K562 (cell line): ENCODE measurements at regions not wholly inside any gene's neighbourhood (a gene's known extent, or its start where the extent isn't known, plus 50 kb on each side); places are given as distances from the start of the nearest gene placed in this dataset.
"Not testable (repeated sequence)": the region's sequence is repeated elsewhere in the genome, so short reads cannot be mapped to it uniquely, and the experiment has no call there.

Source experiments
- ESRRA ChIP-seq: fragments of 450-650 bp; IDR thresholded peaks from 2 replicates; pipeline ENCODE4 v1.6.1; 2014; ENCODE audit warnings: low read depth, mild to moderate bottlenecking, moderate library complexity, borderline replicate concordance
- HEY1 ChIP-seq: fragments of 250-450 bp; sonication (Bioruptor Pico); IDR thresholded peaks from 2 replicates; pipeline ENCODE4 v1.5.0; 2020; ENCODE audit warnings: mild to moderate bottlenecking, moderate library complexity, borderline replicate concordance
- IRF1 ChIP-seq: sonication (generic); formaldehyde crosslinking; IDR thresholded peaks from 2 replicates; pipeline ENCODE4 v1.8.0; 2022; ENCODE audit warnings: missing genetic modification reagents, mild to moderate bottlenecking, borderline replicate concordance
- MAX ChIP-seq: sonication (generic); formaldehyde crosslinking; IDR thresholded peaks from 2 replicates; pipeline ENCODE4 v1.9.0; 2022; ENCODE audit warnings: mild to moderate bottlenecking, missing genetic modification reagents
- NRF1 ChIP-seq, 2 experiments: fragments of 450-650 bp; IDR thresholded peaks in 1 of 2; conservative IDR thresholded peaks in 1 of 2; 2 replicates each; pipeline ENCODE4 v1.6.1; 2014; ENCODE audit warnings: mild to moderate bottlenecking in 2 of 2
- RBM14 ChIP-seq: fragments of 200-400 bp; formaldehyde crosslinking; IDR thresholded peaks from 2 replicates; pipeline ENCODE4 v1.6.1; 2018; ENCODE audit warnings: low read depth, mild to moderate bottlenecking, low read length, moderate library complexity, borderline replicate concordance; ENCODE audit not compliant: insufficient read depth
- TEAD4 ChIP-seq, 2 experiments: sonication (generic) in 1 of 2; formaldehyde crosslinking in 1 of 2; IDR thresholded peaks; 2 replicates each; pipeline versions ENCODE4 v1.6.1 to v1.8.0; 2012 to 2022; ENCODE audit warnings: borderline replicate concordance in 1 of 2, inconsistent platforms in 1 of 2, low read length in 1 of 2, mild to moderate bottlenecking in 1 of 2, missing genetic modification reagents in 1 of 2
- ZKSCAN3 ChIP-seq: fragments of 250-450 bp; sonication (Bioruptor Pico); IDR thresholded peaks from 2 replicates; pipeline ENCODE4 v1.4.0; 2020
- ZNF384 ChIP-seq: IDR thresholded peaks from 2 replicates; pipeline ENCODE4 v1.6.1; 2012; ENCODE audit warnings: low read depth, low read length, improper control_type of control experiment

GRCh38 chr2:91602860-91603259, 2911.4 kb downstream of the RPIA start:
- TF ChIP-seq ZNF384; RBM14; ESRRA; HEY1 (CRISPR knock-in tag); IRF1 (CRISPR knock-in tag); MAX; NRF1 (conservative IDR thresholded peaks at IDR 0.05 in 1 of 2, IDR thresholded peaks at IDR 0.05 in 1 of 2); ZKSCAN3 (CRISPR knock-in tag); TEAD4 (IDR thresholded peaks at IDR 0.05; ENCODE audit: low read length); TEAD4 (CRISPR knock-in tag; IDR thresholded peaks at IDR 0.05; ENCODE audit: borderline replicate concordance): not testable (repeated sequence)
